Ovary (tissue), 3 donors: ENCODE measurements at regions not wholly inside any gene's neighbourhood (a gene's known extent, or its start where the extent isn't known, plus 50 kb on each side); places are given as distances from the start of the nearest gene placed in this dataset.

ENCODE experiments used
- POLR2A ChIP-seq: fragments of 450-650 bp; IDR thresholded peaks from one replicate; pipeline ENCODE4 v1.6.1; 2017; ENCODE audit warnings: antibody characterized with exemption, mild to moderate bottlenecking, moderate library complexity
- TF ChIP-seq, protein P1 (sequence below), 3 donors: fragments of 450-650 bp in 2 of 3; fragments of 200-600 bp in 1 of 3; IDR thresholded peaks; one replicate each; pipeline versions ENCODE4 v1.5.1 to v1.8.0; 2016 to 2022; ENCODE audit warnings: antibody characterized with exemption in 3 of 3, mild to moderate bottlenecking in 1 of 3
- donor health status: DM: no; HTN: no; CAD: no.

DNA sequence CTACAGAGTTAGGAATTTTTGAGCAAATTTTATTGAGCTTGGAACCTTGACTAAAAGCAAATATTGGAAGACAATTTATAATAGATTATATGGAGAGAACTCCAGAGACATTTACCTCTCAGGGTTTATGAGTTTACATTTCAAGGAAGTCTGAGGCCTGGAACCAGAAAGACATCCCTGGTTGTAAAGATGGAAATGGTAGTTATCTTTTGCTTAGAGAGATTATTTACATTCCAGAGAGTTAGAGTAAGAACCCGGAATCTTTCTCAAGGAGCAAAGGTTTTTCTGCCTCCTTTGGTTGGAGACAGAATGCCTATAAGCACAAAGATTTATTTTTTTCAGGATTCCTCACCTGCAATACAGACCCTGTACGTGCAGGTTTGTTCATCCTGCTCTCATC is 458.1 kb downstream of the TBL1XR1 start:
- TF ChIP-seq POLR2A = no peak
- TF ChIP-seq, protein P1, sequence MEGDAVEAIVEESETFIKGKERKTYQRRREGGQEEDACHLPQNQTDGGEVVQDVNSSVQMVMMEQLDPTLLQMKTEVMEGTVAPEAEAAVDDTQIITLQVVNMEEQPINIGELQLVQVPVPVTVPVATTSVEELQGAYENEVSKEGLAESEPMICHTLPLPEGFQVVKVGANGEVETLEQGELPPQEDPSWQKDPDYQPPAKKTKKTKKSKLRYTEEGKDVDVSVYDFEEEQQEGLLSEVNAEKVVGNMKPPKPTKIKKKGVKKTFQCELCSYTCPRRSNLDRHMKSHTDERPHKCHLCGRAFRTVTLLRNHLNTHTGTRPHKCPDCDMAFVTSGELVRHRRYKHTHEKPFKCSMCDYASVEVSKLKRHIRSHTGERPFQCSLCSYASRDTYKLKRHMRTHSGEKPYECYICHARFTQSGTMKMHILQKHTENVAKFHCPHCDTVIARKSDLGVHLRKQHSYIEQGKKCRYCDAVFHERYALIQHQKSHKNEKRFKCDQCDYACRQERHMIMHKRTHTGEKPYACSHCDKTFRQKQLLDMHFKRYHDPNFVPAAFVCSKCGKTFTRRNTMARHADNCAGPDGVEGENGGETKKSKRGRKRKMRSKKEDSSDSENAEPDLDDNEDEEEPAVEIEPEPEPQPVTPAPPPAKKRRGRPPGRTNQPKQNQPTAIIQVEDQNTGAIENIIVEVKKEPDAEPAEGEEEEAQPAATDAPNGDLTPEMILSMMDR (IDR thresholded peaks at IDR 0.05) = no peak
